A549 (cell line): ENCODE measurements at regions not wholly inside any gene's neighbourhood (a gene's known extent, or its start where the extent isn't known, plus 50 kb on each side); places are given as distances from the start of the nearest gene placed in this dataset.

Experiments used
- BHLHE40 ChIP-seq: IDR thresholded peaks from 2 replicates; pipeline ENCODE4 v1.6.1; 2012; ENCODE audit warnings: low read depth, low read length, inconsistent platforms
- EP300 ChIP-seq, 2 experiments: fragments of >200 bp; sonication (Bioruptor Twin); formaldehyde crosslinking; IDR thresholded peaks; 2 replicates in 1 of 2; 3 replicates in 1 of 2; pipeline ENCODE4 v1.6.1; 2016 to 2017
- FOSL2 ChIP-seq, 2 experiments: fragments of 450-650 bp in 1 of 2; fragments of >200 bp in 1 of 2; sonication (Bioruptor Twin) in 1 of 2; formaldehyde crosslinking; IDR thresholded peaks; 2 replicates each; pipeline versions ENCODE4 v1.5.0 to v1.6.1; 2016 to 2020; ENCODE audit warnings: mild to moderate bottlenecking in 1 of 2, moderate library complexity in 1 of 2
- GATA3 ChIP-seq: IDR thresholded peaks from 2 replicates; pipeline ENCODE4 v1.6.1; 2012; ENCODE audit warnings: borderline replicate concordance
- POLR2A ChIP-seq: IDR thresholded peaks from 2 replicates; pipeline ENCODE4 v1.6.1; 2012; ENCODE audit warnings: mild to moderate bottlenecking, low read length
- RARB ChIP-seq: fragments of 250-450 bp; sonication (Bioruptor Pico); IDR thresholded peaks from 2 replicates; pipeline ENCODE4 v1.8.0; 2021; ENCODE audit warnings: mild to moderate bottlenecking, moderate library complexity
- TF ChIP-seq, protein P1 (sequence below): fragments of >200 bp; sonication (Bioruptor Twin); formaldehyde crosslinking; IDR thresholded peaks from 3 replicates; pipeline ENCODE4 v1.5.1; 2016
- TF ChIP-seq, protein P2 (sequence below): IDR thresholded peaks from 2 replicates; pipeline ENCODE4 v1.6.1; 2012
- TF ChIP-seq, protein P3 (sequence below): fragments of 200-600 bp; sonication (generic); IDR thresholded peaks from 2 replicates; pipeline ENCODE4 v1.6.1; 2016; ENCODE audit warnings: antibody characterized with exemption, mild to moderate bottlenecking, moderate library complexity
- TF ChIP-seq, protein P4 (sequence below): fragments of 450-650 bp; IDR thresholded peaks from 2 replicates; pipeline ENCODE4 v1.6.1; 2014; ENCODE audit warnings: antibody characterized with exemption

DNA sequence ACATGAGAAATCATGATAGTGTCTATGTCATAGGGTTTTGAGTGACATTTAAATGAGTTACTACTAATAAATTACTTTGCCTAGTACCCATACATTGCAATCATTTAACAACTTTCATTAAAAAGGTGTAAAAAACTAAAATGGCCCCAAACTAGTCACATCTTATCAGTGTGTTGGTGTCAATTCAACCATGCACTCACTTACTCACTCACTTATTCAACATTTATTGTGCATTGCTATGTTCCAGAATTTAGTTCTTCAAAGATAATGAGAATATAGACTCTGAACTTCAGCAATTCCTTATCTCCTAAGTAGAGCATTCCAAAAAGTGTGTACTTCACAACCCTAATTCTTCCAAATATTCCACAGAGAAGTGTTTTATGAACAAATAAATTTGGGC, 965.7 kb downstream of the REEP3 start:
- TF ChIP-seq, protein P1, sequence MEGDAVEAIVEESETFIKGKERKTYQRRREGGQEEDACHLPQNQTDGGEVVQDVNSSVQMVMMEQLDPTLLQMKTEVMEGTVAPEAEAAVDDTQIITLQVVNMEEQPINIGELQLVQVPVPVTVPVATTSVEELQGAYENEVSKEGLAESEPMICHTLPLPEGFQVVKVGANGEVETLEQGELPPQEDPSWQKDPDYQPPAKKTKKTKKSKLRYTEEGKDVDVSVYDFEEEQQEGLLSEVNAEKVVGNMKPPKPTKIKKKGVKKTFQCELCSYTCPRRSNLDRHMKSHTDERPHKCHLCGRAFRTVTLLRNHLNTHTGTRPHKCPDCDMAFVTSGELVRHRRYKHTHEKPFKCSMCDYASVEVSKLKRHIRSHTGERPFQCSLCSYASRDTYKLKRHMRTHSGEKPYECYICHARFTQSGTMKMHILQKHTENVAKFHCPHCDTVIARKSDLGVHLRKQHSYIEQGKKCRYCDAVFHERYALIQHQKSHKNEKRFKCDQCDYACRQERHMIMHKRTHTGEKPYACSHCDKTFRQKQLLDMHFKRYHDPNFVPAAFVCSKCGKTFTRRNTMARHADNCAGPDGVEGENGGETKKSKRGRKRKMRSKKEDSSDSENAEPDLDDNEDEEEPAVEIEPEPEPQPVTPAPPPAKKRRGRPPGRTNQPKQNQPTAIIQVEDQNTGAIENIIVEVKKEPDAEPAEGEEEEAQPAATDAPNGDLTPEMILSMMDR: no peak
- TF ChIP-seq, protein P2, sequence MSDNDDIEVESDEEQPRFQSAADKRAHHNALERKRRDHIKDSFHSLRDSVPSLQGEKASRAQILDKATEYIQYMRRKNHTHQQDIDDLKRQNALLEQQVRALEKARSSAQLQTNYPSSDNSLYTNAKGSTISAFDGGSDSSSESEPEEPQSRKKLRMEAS: no peak
- TF ChIP-seq POLR2A: no peak
- TF ChIP-seq, protein P3, sequence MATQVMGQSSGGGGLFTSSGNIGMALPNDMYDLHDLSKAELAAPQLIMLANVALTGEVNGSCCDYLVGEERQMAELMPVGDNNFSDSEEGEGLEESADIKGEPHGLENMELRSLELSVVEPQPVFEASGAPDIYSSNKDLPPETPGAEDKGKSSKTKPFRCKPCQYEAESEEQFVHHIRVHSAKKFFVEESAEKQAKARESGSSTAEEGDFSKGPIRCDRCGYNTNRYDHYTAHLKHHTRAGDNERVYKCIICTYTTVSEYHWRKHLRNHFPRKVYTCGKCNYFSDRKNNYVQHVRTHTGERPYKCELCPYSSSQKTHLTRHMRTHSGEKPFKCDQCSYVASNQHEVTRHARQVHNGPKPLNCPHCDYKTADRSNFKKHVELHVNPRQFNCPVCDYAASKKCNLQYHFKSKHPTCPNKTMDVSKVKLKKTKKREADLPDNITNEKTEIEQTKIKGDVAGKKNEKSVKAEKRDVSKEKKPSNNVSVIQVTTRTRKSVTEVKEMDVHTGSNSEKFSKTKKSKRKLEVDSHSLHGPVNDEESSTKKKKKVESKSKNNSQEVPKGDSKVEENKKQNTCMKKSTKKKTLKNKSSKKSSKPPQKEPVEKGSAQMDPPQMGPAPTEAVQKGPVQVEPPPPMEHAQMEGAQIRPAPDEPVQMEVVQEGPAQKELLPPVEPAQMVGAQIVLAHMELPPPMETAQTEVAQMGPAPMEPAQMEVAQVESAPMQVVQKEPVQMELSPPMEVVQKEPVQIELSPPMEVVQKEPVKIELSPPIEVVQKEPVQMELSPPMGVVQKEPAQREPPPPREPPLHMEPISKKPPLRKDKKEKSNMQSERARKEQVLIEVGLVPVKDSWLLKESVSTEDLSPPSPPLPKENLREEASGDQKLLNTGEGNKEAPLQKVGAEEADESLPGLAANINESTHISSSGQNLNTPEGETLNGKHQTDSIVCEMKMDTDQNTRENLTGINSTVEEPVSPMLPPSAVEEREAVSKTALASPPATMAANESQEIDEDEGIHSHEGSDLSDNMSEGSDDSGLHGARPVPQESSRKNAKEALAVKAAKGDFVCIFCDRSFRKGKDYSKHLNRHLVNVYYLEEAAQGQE: no peak
- TF ChIP-seq, protein P4, sequence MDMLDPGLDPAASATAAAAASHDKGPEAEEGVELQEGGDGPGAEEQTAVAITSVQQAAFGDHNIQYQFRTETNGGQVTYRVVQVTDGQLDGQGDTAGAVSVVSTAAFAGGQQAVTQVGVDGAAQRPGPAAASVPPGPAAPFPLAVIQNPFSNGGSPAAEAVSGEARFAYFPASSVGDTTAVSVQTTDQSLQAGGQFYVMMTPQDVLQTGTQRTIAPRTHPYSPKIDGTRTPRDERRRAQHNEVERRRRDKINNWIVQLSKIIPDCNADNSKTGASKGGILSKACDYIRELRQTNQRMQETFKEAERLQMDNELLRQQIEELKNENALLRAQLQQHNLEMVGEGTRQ: no peak
- TF ChIP-seq BHLHE40: no peak
- no peak for TF ChIP-seq RARB (CRISPR knock-in tag)
- no peak for TF ChIP-seq EP300 (IDR thresholded peaks at IDR 0.05)
- TF ChIP-seq GATA3: no peak
- TF ChIP-seq FOSL2 (IDR thresholded peaks at IDR 0.05): no peak
- no peak for TF ChIP-seq FOSL2 (CRISPR knock-in tag; IDR thresholded peaks at IDR 0.05)
